ENCODE measurements at regions not wholly inside any gene's neighbourhood (a gene's known extent, or its start where the extent isn't known, plus 50 kb on each side); places are given as distances from the start of the nearest gene placed in this dataset.

DNA sequence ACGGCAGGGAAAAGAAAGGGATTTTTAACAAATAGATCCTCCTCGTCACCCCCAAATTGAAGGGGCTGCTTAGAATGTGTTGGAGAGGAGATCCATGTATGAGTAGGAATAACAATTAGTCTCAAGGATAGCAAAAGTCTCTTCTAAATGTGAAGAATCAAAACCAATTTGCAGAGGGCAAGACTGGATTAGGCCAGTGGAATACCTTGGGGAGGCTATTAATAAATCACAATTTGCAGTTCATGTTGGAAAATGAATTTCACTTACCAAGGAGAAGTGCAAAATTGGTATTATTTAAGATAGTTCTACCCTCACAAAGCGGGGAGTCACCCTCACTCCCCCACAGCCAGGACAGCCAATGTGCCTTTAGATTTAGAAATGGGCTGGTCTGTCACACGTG is 299.8 kb upstream of the SLC30A5 start:
- no peak for DNase-seq (ENCODE audit: low read depth in 3 of 3)

- no peak for DNase-seq (ENCODE audit: low read depth in 3 of 3)
Observed at GRCh38 chr5:68795190-68795589, 298.6 kb upstream of the SLC30A5 start.

DNA sequence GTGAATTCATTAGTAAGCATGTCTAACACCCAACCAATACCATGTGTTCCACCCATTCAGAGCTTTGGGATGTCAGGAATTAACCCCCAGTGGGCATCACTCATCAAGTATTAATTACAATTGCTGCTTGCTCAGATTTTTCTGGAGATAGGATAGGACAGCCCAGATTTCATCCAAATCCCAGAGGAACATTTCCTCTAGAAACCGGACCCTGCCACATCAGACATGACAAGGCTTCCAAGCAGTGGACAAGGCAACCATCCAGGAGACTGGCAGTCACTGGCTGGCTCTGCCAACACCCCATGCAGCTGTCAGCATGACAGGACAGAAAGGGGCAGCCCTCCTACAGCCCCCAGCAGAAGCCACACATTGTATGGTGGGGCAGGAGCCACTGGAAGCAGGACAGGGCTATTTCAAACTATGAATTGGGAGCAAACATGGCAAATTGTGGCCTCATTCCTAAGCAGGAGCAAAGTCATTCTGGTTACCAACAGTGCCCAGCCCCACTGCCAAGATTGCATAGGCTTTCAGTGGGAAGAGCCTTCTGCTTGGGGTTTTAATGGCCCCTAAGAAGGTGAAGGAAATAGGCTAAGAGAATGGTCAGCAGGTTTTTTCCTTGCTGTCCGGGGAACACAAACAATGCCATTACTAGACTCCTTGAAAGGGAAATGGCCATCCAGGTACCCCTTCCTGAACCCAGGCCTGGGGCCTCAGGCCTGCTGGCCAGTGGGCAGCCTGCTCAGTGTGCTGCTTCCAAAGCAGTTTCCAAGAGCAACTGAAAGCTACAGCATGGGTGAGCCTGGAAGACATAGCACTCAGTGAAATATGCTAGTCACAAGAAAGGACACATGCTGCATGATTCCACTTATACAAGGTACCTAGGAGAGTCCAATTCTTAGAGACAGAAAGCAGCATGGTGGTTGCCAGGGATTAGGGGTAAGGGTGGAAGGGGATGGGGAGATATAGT is 294.7 kb upstream of the SLC30A5 start:
- DNase-seq (ENCODE audit: low read depth in 3 of 3), result no peak

- DNase-seq (ENCODE audit: low read depth in 3 of 3), result no peak
Observed at GRCh38 chr5:68802430-68802829, 291.4 kb upstream of the SLC30A5 start.

DNA sequence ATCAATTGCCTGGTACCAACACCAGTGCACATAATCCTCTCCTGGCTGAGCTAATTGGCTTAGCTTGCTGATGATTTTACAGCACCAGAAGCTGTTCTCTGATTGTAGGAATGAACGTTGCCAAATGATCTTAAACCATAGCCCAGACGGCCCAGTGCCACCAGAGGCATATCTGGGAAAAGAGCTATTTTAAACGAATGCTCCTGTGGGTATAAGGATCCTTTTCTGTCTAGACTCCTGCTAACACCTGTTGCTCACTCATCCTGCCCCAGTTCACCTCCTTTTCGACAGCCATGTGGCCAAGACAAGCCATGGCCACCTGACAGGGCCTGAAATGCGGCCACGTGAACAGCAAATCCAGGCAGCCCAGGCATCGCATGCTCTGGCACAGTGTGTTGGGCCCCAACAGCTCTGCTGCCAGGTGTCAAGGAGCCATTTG is 289.9 kb upstream of the SLC30A5 start:
- DNase-seq (ENCODE audit: low read depth in 3 of 3), result no peak

DNA sequence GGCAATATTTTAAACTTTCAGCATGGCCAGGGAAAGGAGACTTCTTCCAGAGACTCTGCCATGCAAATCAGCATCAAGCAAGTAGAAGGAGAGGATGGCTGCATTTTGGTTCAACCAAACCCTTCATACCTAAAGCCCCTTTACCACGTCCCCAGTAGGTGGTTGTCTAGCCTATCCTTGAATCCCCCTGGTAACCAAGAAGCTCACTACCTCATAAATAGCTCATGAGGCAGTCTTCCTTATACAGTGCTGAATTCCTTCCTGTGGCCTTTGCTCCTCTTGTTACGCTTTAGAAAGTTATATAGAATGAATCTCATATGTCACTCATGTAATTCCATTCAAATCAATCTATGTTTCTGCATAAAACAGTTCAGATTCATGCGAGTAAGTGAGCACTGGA is 289.5 kb upstream of the SLC30A5 start:
- DNase-seq (ENCODE audit: low read depth in 3 of 3), result no peak

DNA sequence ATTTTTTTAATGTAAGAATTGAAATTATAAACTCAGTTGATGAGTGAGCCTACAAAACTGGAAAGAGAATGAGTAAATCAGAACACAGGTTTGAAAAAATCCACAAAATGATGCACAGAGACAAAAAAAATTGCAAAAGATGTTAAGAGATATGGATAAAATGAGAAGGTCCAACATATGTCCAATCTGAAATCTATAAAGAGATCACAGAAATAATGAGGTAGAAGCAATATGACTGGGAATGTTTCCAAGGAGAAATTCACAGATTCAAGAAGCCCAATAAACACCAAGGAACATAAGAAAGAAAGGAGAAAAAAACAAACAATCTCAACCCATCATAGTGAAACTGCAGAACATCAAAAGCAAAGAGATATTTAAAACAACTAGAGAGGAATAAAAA is 288.4 kb upstream of the SLC30A5 start:
- DNase-seq (ENCODE audit: low read depth in 3 of 3), result no peak

DNA sequence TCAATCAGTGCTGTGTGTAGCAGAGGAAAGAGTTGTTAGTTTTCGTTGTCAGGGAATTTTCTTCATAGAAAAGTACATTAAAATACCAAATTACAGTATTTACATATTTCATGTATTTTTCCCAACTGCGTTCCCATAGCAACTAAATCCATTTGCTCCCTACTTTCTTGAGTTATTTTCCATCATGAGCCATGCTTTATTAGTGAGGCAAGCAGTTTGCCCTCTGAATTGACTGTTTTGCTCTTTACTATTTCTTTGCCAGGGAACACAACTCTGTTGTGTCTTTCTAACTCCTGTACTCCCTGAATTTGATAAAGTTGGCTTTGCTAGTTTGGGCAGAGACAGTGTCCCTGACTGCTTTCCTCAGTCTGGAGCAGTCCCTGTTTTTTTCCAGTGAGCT is 276.2 kb upstream of the SLC30A5 start:
- no peak for DNase-seq (ENCODE audit: low read depth in 3 of 3)

- no peak for DNase-seq (ENCODE audit: low read depth in 3 of 3)
Observed at GRCh38 chr5:68818057-68818695, 275.6 kb upstream of the SLC30A5 start.

- no peak for DNase-seq (ENCODE audit: low read depth in 3 of 3)
Observed at GRCh38 chr5:68818870-68819269, 274.9 kb upstream of the SLC30A5 start.

GRCh38 chr5:68821056-68821455 is 272.8 kb upstream of the SLC30A5 start:
- no peak for DNase-seq (ENCODE audit: low read depth in 3 of 3)

DNA sequence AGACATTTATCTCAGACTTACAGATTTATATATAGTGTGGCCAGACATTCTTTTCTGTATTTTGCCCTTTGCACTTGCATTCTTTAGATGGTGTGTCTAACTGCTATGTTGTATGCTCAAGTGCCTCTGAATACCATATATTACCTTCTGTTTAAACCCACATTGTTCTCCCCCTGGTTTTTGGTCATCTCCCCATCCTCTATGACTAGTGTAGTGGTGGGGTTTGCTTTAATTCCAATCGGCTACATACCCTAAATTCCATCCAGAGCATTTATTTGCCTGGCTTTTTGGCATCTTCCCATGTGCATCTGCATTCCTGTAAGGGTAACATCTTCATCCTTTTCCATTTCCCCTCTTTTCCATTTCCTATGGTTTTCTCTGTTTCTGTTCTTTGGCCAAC is 271.0 kb upstream of the SLC30A5 start:
- no peak for DNase-seq (ENCODE audit: low read depth in 3 of 3)

- no peak for DNase-seq (ENCODE audit: low read depth in 3 of 3)
Observed at GRCh38 chr5:68823301-68823700, 270.5 kb upstream of the SLC30A5 start.

GRCh38 chr5:68830377-68830898 is 263.4 kb upstream of the SLC30A5 start:
- DNase-seq (ENCODE audit: low read depth in 3 of 3), result no peak

GRCh38 chr5:68834491-68834981 is 259.3 kb upstream of the SLC30A5 start:
- no peak for DNase-seq (ENCODE audit: low read depth in 3 of 3)

DNA sequence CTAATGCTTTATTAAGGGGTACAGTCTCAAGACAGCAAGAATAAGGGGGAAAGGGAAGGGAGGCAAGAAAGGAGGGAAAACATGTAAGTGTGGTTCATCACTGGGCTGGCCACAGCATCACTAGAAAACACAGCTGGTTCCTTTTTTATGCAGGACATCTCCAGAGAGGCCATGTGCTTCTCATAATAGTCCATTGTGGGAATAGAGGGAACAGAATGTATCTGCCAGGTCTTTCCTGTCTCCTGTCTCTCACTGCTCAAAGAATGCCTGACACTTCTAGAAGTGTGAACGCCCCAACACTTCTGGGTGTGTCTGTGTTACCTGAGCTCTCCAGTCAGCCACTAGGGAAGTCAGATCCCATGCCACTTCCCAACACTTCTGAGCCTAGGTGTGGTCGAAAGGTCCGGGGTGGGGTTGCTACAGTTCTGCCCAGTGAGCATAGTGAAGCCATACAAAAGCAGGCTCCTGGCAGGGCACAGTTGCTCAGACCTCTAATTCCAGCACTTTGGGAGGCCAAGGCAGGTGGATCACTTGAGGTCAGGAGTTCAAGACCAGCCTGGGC is 255.6 kb upstream of the SLC30A5 start:
- no peak for DNase-seq (ENCODE audit: low read depth in 3 of 3)

DNA sequence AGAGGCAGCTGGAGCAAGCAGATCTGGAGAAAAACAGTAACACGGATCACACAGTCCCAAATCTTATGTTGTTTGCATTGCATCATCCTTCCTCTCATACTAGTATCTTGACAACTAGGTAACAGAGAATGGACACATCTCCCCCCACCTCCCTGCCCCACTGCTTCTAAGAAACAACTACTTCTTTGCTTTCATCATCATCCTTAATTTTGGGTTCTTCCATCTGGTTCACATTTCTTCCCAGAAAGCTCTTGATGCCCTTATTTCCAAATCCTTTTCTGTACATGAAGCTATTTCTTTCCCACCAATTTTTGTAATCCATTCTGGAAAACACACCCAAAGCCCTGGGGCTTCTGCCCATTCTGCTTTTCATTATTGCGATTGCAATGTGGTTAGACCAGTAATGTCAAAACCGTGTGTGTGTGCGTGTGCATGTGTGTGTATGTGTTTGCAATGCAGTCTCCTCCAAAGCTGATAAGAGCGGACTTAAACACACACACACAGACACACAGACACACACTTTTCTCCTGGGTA is 254.7 kb upstream of the SLC30A5 start:
- no peak for DNase-seq (ENCODE audit: low read depth in 3 of 3)

- DNase-seq (ENCODE audit: low read depth in 3 of 3), result no peak
Observed at GRCh38 chr5:68843624-68844364, 250.0 kb upstream of the SLC30A5 start.

GRCh38 chr5:68845131-68845530 is 248.7 kb upstream of the SLC30A5 start:
- DNase-seq (ENCODE audit: low read depth in 3 of 3), result no peak

- no peak for DNase-seq (ENCODE audit: low read depth in 3 of 3)
Observed at GRCh38 chr5:68846828-68847227, 247.0 kb upstream of the SLC30A5 start.

DNA sequence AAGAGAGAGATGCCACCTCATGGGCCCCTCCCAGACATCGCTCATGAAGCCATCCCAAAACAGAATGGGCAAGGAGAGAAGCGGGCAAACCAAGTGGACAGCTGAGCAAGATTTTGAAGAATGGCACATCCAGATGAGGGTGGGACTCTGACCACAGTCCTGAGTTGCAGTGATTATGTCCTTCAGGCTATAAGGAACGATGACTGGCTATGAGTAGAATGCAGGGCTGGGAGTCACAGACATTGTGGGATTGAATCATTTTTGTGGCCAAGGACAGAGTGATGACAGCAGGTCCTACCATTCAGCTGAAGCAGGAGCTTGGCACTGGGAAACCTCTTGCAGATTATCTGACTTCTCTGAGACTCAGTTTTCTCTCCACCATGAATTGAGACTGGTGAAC is 245.7 kb upstream of the SLC30A5 start:
- no peak for DNase-seq (ENCODE audit: low read depth in 3 of 3)

All from stimulated activated CD4-positive, alpha-beta T cell treated with anti-CD3 and anti-CD28 coated beads, TNF-alpha, amount 100 ng/mL, for 4 hours (primary cell).